HepG2 (cell line): ENCODE measurements at regions not wholly inside any gene's neighbourhood (a gene's known extent, or its start where the extent isn't known, plus 50 kb on each side); places are given as distances from the start of the nearest gene placed in this dataset.

Source experiments
- ATAC-seq: fragments of 200-7000 bp; cut with Tn5 transposase; 3 replicates; pipeline ENCODE4 v1.9.1; 2020; ENCODE audit warnings: mild to moderate bottlenecking, moderate library complexity
- BruUV-seq: library from RNA; stranded (reverse); fragments of 400-500 nt; replicated peaks from 2 replicates; lab custom pipeline; 2021; lab: Mats Ljungman, UMichigan
- CTCF ChIA-PET: fragments of 300-600 bp; formaldehyde crosslinking; extraction: SDS; loops from one replicate; lab custom pipeline; 2021; ENCODE audit warnings: low total read pairs, inconsistent platforms, low intra/inter-chr PET ratio; lab: Yijun Ruan, JAX
- POLR2A ChIA-PET: fragments of 350-600 bp; sonication (Branson Sonifier 250); formaldehyde crosslinking; loops from one replicate; lab custom pipeline; 2020; ENCODE audit warnings: antibody characterized with exemption, inconsistent platforms; lab: Yijun Ruan, JAX
- DNase-seq: peaks from one replicate; pipeline ENCODE4 v3.0.0-alpha.2; 2015; ENCODE audit warnings: low spot score
- FAIRE-seq: peaks from 3 replicates; lab custom pipeline; 2011; peaks lifted over from hg19 to GRCh38; lab: Jason Lieb, UNC
- H2AFZ ChIP-seq: one replicate; pipeline ENCODE4 v1.6.1; 2011; ENCODE audit warnings: low read length, inconsistent platforms
- H3K27ac ChIP-seq: fragments of 300-600 bp; 3 replicates; pipeline ENCODE4 v1.8.0; 2011; ENCODE audit warnings: mixed run types, mild to moderate bottlenecking, mixed read lengths, low read length, inconsistent platforms; ENCODE audit not compliant: insufficient read depth; ENCODE audit errors: extremely low read length
- H3K27me3 ChIP-seq, 2 experiments: fragments of 200-600 bp in 1 of 2; 2 replicates in 1 of 2; 3 replicates in 1 of 2; pipeline versions ENCODE4 v1.6.0 to v1.8.0; 2011; ENCODE audit warnings: low read length in 2 of 2, mild to moderate bottlenecking in 2 of 2, moderate library complexity in 2 of 2, inconsistent platforms in 1 of 2; ENCODE audit not compliant: insufficient read depth in 2 of 2, control insufficient read depth in 1 of 2
- H3K36me3 ChIP-seq, 2 experiments: fragments of 200-600 bp in 1 of 2; replicated peaks in 1 of 2; 2 replicates in 1 of 2; 3 replicates in 1 of 2; pipeline versions ENCODE4 v1.5.1 to v1.8.0; 2011; ENCODE audit warnings: low read length in 2 of 2, inconsistent platforms in 1 of 2; ENCODE audit not compliant: insufficient read depth in 2 of 2, control insufficient read depth in 1 of 2
- H3K4me1 ChIP-seq: 2 replicates; pipeline ENCODE4 v1.5.1; 2012; ENCODE audit warnings: low read length, inconsistent platforms; ENCODE audit not compliant: insufficient read depth
- H3K4me2 ChIP-seq: 2 replicates; pipeline ENCODE4 v1.6.0; 2011; ENCODE audit warnings: low read depth, low read length, inconsistent platforms
- H3K4me3 ChIP-seq, 3 experiments: fragments of 200-600 bp in 1 of 3; sonication (generic), shearing (Covaris generic) in 1 of 3; replicated peaks in 1 of 3; 2 replicates each; pipeline ENCODE4 v1.5.1; 2011 to 2016; ENCODE audit warnings: low read length in 3 of 3, inconsistent platforms in 2 of 3, low read depth in 2 of 3, mild to moderate bottlenecking in 2 of 3, control low read depth in 1 of 3, mixed read lengths in 1 of 3; ENCODE audit not compliant: insufficient read depth in 1 of 3
- H3K79me2 ChIP-seq: one replicate; pipeline ENCODE4 v1.6.1; 2011; ENCODE audit warnings: low read length, inconsistent platforms; ENCODE audit not compliant: insufficient read depth
- H3K9ac ChIP-seq: 2 replicates; pipeline ENCODE4 v1.6.0; 2011; ENCODE audit warnings: mild to moderate bottlenecking, low read depth, low read length, inconsistent platforms; ENCODE audit not compliant: insufficient read depth
- H3K9me3 ChIP-seq: 2 replicates; pipeline ENCODE4 v1.5.1; 2012; ENCODE audit warnings: mild to moderate bottlenecking, low read length
- H4K20me1 ChIP-seq: 2 replicates; pipeline ENCODE4 v1.6.0; 2011; ENCODE audit warnings: inconsistent platforms, mild to moderate bottlenecking, low read length, moderate library complexity; ENCODE audit not compliant: insufficient read depth
- ATAD3A ChIP-seq: sonication (generic); formaldehyde crosslinking; IDR thresholded peaks from 2 replicates; pipeline ENCODE4 v1.4.0; 2020; ENCODE audit warnings: missing genetic modification reagents
- ATM ChIP-seq: fragments of 450-650 bp; IDR thresholded peaks from 2 replicates; pipeline ENCODE4 v1.7.1; 2017; ENCODE audit warnings: mild to moderate bottlenecking, borderline replicate concordance
- EED ChIP-seq: sonication (generic); formaldehyde crosslinking; IDR thresholded peaks from 2 replicates; pipeline ENCODE4 v1.5.0; 2020; ENCODE audit warnings: mild to moderate bottlenecking, missing genetic modification reagents
- ELF1 ChIP-seq: sonication (generic); formaldehyde crosslinking; IDR thresholded peaks from 2 replicates; pipeline ENCODE4 v1.4.0; 2020; ENCODE audit warnings: missing genetic modification reagents
- GZF1 ChIP-seq: sonication (generic); formaldehyde crosslinking; IDR thresholded peaks from 2 replicates; pipeline ENCODE4 v1.5.1; 2020; ENCODE audit warnings: mild to moderate bottlenecking, missing genetic modification reagents
- MAFK ChIP-seq, 2 experiments: IDR thresholded peaks in 1 of 2; conservative IDR thresholded peaks in 1 of 2; 2 replicates each; pipeline ENCODE4 v1.6.1; 2011; ENCODE audit warnings: improper control_type of control experiment in 2 of 2, low read length in 2 of 2
- MED13 ChIP-seq: sonication (generic); formaldehyde crosslinking; IDR thresholded peaks from 2 replicates; pipeline ENCODE4 v1.5.0; 2020; ENCODE audit warnings: missing genetic modification reagents
- MTERF4 ChIP-seq: sonication (generic); formaldehyde crosslinking; IDR thresholded peaks from 2 replicates; pipeline ENCODE4 v1.8.0; 2023; ENCODE audit warnings: mild to moderate bottlenecking, missing genetic modification reagents
- NFE2L1 ChIP-seq: sonication (generic); formaldehyde crosslinking; IDR thresholded peaks from 2 replicates; pipeline ENCODE4 v1.4.0; 2020; ENCODE audit warnings: missing genetic modification reagents, mild to moderate bottlenecking, borderline replicate concordance
- SALL2 ChIP-seq: sonication (generic); formaldehyde crosslinking; IDR thresholded peaks from 2 replicates; pipeline ENCODE4 v1.8.1; 2023; ENCODE audit warnings: mild to moderate bottlenecking, missing genetic modification reagents, inconsistent platforms
- ZNF512 ChIP-seq: sonication (generic); formaldehyde crosslinking; IDR thresholded peaks from 2 replicates; pipeline ENCODE4 v1.4.0; 2020; ENCODE audit warnings: mild to moderate bottlenecking, missing genetic modification reagents
- ZNF546 ChIP-seq: sonication (generic); formaldehyde crosslinking; conservative IDR thresholded peaks from 2 replicates; pipeline ENCODE4 v1.8.1; 2023; ENCODE audit warnings: mild to moderate bottlenecking, missing genetic modification reagents
- WGBS: methylation state at CpG from one replicate; pipeline ENCODE4 v1.1.6; 2017; ENCODE audit warnings: low lambda C conversion rate; 5-methylcytosine and 5-hydroxymethylcytosine counted together
- in situ Hi-C: cut with HindIII; loops from 2 replicates; pipeline ENCODE4 v1.10.0; 2017; ENCODE audit warnings: low pct_unique_long_range_greater_than_20kb; ENCODE audit not compliant: extremely low pct_ligation_motif_present
- intact Hi-C: fragments of 100-400 bp; cut with micrococcal nuclease; formaldehyde crosslinking; loops from one replicate; pipeline ENCODE4 v1.10.0; 2022; ENCODE audit not compliant: unreplicated experiment

GRCh38 chr19:30310602-30311263 lies 61.5 kb upstream of the ZNF536 start:
- Histone ChIP-seq H3K9me3 (no peaks in the 10 kb centered on the region), H3K79me2 (no peaks in the 10 kb centered on the region), H3K4me3 (no peak overlapping the region), H3K36me3 (no peaks in the 10 kb centered on the region), H3K9ac (no peak overlapping the region), H2AFZ (no peak overlapping the region), H3K4me2 (no peak overlapping the region), H4K20me1 (no peaks in the 10 kb centered on the region), H3K27me3 (no peaks in the 10 kb centered on the region), H3K4me1 (peaks cover 10% of the 10 kb centered on the region), H3K27ac (no peak overlapping the region)
- ChIA-PET CTCF (no interaction called here), POLR2A (no interaction called here)
- TF ChIP-seq MED13 (CRISPR knock-in tag) (no peak), MAFK (conservative IDR thresholded peaks at IDR 0.05 in 1 of 2, IDR thresholded peaks at IDR 0.05 in 1 of 2; ENCODE audit: low read length in 2 of 2) (no peak), ZNF512 (no peak), ELF1 (no peak), ATAD3A (CRISPR knock-in tag) (no peak), ZNF546 (no peak)
- FAIRE-seq (no peak), ATAC-seq (no peak), DNase-seq (no peak)
- no TSS peak for BruUV-seq
- intact Hi-C loops (no loop called here), in situ Hi-C loops (no loop called here)
- WGBS = 32% methylated on average over 5 of the region's 16 CpGs

- POLR2A ChIA-PET = no interaction called here
Measured at GRCh38 chr19:30311911-30312310, 60.3 kb upstream of the ZNF536 start.

More at GRCh38 chr19:30311911-30312310, 60.3 kb upstream of the ZNF536 start:
- Histone ChIP-seq H3K9ac (no peak overlapping the region), H2AFZ (no peak overlapping the region), H3K4me3 (no peak overlapping the region), H3K27ac (no peak overlapping the region), H3K9me3 (no peaks in the 10 kb centered on the region), H4K20me1 (no peaks in the 10 kb centered on the region), H3K79me2 (no peaks in the 10 kb centered on the region), H3K27me3 (no peaks in the 10 kb centered on the region), H3K4me2 (no peak overlapping the region), H3K4me1 (peaks cover 10% of the 10 kb centered on the region), H3K36me3 (no peaks in the 10 kb centered on the region)
- BruUV-seq = no TSS peak
- intact Hi-C loops = no loop called here
- DNase-seq (no peak), ATAC-seq (no peak), FAIRE-seq (no peak)
- CTCF ChIA-PET = no interaction called here
- in situ Hi-C loops = no loop called here
- no peak for TF ChIP-seq ATM
- no peak for TF ChIP-seq GZF1
- TF ChIP-seq NFE2L1 (CRISPR knock-in tag) = no peak
- TF ChIP-seq MTERF4 (CRISPR knock-in tag) = no peak
- no peak for TF ChIP-seq EED (CRISPR knock-in tag)
- no peak for TF ChIP-seq SALL2 (CRISPR knock-in tag)
- 26% methylated on average over 7 of the region's 7 CpGs for WGBS
